GM23338 (cell line): ENCODE measurements at regions not wholly inside any gene's neighbourhood (a gene's known extent, or its start where the extent isn't known, plus 50 kb on each side); places are given as distances from the start of the nearest gene placed in this dataset.

ENCODE experiments used
- CTCF ChIP-seq, 2 experiments: fragments of 200-600 bp in 1 of 2; sonication (generic) in 1 of 2; conservative IDR thresholded peaks; 2 replicates each; pipeline versions ENCODE4 v1.5.1 to v1.6.1; 2016 to 2017; ENCODE audit warnings: antibody characterized with exemption in 2 of 2, low read depth in 2 of 2, mild to moderate bottlenecking in 2 of 2, moderate library complexity in 1 of 2
- ETS1 ChIP-seq: IDR thresholded peaks from 2 replicates; pipeline ENCODE4 v1.6.1; 2016; ENCODE audit warnings: antibody characterized with exemption
- EZH2 ChIP-seq: fragments of 200-600 bp; sonication (generic); IDR thresholded peaks from one replicate; pipeline ENCODE4 v1.8.0; 2017; ENCODE audit warnings: antibody characterized with exemption, mild to moderate bottlenecking, low read depth; ENCODE audit not compliant: unreplicated experiment
- NANOG ChIP-seq: IDR thresholded peaks from 2 replicates; pipeline ENCODE4 v1.6.1; 2016; ENCODE audit warnings: antibody characterized with exemption, borderline replicate concordance
- STAT1 ChIP-seq: IDR thresholded peaks from one replicate; pipeline ENCODE4 v1.6.1; 2016; ENCODE audit warnings: antibody characterized with exemption; ENCODE audit not compliant: unreplicated experiment
- ZNF114 ChIP-seq: fragments of 250-450 bp; sonication (Bioruptor Pico); IDR thresholded peaks from 2 replicates; pipeline ENCODE4 v1.5.0; 2020; ENCODE audit warnings: mild to moderate bottlenecking, moderate library complexity
- ZNF331 ChIP-seq: fragments of 250-450 bp; sonication (Bioruptor Pico); IDR thresholded peaks from 2 replicates; pipeline ENCODE4 v1.5.0; 2020; ENCODE audit warnings: low read depth, mild to moderate bottlenecking, moderate library complexity
- ZNF462 ChIP-seq: fragments of 250-450 bp; sonication (Bioruptor Pico); IDR thresholded peaks from 2 replicates; pipeline ENCODE4 v1.5.0; 2020; ENCODE audit warnings: mild to moderate bottlenecking, moderate library complexity

- TF ChIP-seq ZNF462 (CRISPR knock-in tag): no peak
- no peak for TF ChIP-seq ZNF331 (CRISPR knock-in tag)
- no peak for TF ChIP-seq ETS1
- no peak for TF ChIP-seq ZNF114 (CRISPR knock-in tag)
- no peak for TF ChIP-seq CTCF (conservative IDR thresholded peaks at IDR 0.05; ENCODE audit: low read depth in 2 of 2)
- no peak for TF ChIP-seq EZH2
- TF ChIP-seq STAT1: no peak
- no peak for TF ChIP-seq NANOG
Measured at GRCh38 chr3:77786216-77786615, 746.3 kb downstream of the ROBO2 start (continued).
